Liver (tissue), 3 donors: ENCODE measurements at regions not wholly inside any gene's neighbourhood (a gene's known extent, or its start where the extent isn't known, plus 50 kb on each side); places are given as distances from the start of the nearest gene placed in this dataset.

Experiments used
- GABPA ChIP-seq, 2 donors: IDR thresholded peaks in 1 of 2; conservative IDR thresholded peaks in 1 of 2; 2 replicates each; pipeline ENCODE4 v1.6.1; 2016; ENCODE audit warnings: antibody characterized with exemption in 2 of 2, mild to moderate bottlenecking in 1 of 2, moderate library complexity in 1 of 2
- JUND ChIP-seq, 2 donors: IDR thresholded peaks; 2 replicates each; pipeline ENCODE4 v1.6.1; 2016; ENCODE audit warnings: antibody characterized with exemption in 2 of 2
- NR2F2 ChIP-seq: IDR thresholded peaks from 2 replicates; pipeline ENCODE4 v1.6.1; 2016; ENCODE audit warnings: antibody characterized with exemption
- RXRA ChIP-seq, 2 donors: IDR thresholded peaks; 2 replicates each; pipeline ENCODE4 v1.6.1; 2017 to 2018; ENCODE audit warnings: antibody characterized with exemption in 2 of 2, mild to moderate bottlenecking in 1 of 2
- SP1 ChIP-seq: IDR thresholded peaks from 2 replicates; pipeline ENCODE4 v1.6.1; 2018; ENCODE audit warnings: antibody characterized with exemption, mild to moderate bottlenecking
- TAF1 ChIP-seq: conservative IDR thresholded peaks from 2 replicates; pipeline ENCODE4 v1.6.1; 2016; ENCODE audit warnings: antibody characterized with exemption, mild to moderate bottlenecking
- YY1 ChIP-seq: IDR thresholded peaks from 2 replicates; pipeline ENCODE4 v1.6.1; 2016; ENCODE audit warnings: antibody characterized with exemption, mild to moderate bottlenecking
- TF ChIP-seq, protein P1 (sequence below): fragments of 150-350 bp; IDR thresholded peaks from 2 replicates; pipeline ENCODE4 v1.5.1; 2017; ENCODE audit warnings: improper control_type of control experiment, low read depth, low read length; ENCODE audit not compliant: missing input control
- TF ChIP-seq, protein P2 (sequence below): IDR thresholded peaks from 2 replicates; pipeline ENCODE4 v1.6.1; 2016; ENCODE audit warnings: antibody characterized with exemption
- TF ChIP-seq, protein P3 (sequence below): IDR thresholded peaks from 2 replicates; pipeline ENCODE4 v1.6.1; 2016; ENCODE audit warnings: antibody characterized with exemption
- TF ChIP-seq, protein P4 (sequence below): IDR thresholded peaks from 2 replicates; pipeline ENCODE4 v1.6.1; 2016; ENCODE audit warnings: antibody characterized with exemption, mild to moderate bottlenecking
- donor health status: healthy.
- donor health status: healthy.

DNA sequence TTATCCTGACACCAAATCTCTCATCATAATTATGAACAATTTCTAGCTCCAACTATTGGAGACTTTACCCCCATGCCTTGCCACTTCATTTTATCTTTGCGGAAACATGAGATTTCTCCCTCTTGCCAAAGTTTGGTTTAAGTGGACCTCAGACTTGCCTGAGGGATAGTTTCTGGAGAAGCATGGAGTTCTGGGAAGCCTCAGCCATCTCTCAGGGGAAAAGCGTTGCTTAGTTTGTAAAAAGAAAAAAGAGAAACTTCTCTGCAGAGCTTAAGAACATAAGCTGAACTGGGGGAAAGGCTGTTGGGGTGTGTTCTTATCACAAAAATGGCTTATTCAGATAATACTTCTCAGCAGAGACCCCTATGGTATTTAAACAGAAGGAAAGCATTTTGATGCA lies 347.4 kb upstream of the ADAMTS9 start:
- TF ChIP-seq, protein P1, sequence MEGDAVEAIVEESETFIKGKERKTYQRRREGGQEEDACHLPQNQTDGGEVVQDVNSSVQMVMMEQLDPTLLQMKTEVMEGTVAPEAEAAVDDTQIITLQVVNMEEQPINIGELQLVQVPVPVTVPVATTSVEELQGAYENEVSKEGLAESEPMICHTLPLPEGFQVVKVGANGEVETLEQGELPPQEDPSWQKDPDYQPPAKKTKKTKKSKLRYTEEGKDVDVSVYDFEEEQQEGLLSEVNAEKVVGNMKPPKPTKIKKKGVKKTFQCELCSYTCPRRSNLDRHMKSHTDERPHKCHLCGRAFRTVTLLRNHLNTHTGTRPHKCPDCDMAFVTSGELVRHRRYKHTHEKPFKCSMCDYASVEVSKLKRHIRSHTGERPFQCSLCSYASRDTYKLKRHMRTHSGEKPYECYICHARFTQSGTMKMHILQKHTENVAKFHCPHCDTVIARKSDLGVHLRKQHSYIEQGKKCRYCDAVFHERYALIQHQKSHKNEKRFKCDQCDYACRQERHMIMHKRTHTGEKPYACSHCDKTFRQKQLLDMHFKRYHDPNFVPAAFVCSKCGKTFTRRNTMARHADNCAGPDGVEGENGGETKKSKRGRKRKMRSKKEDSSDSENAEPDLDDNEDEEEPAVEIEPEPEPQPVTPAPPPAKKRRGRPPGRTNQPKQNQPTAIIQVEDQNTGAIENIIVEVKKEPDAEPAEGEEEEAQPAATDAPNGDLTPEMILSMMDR = no peak
- no peak for TF ChIP-seq SP1
- TF ChIP-seq, protein P2, sequence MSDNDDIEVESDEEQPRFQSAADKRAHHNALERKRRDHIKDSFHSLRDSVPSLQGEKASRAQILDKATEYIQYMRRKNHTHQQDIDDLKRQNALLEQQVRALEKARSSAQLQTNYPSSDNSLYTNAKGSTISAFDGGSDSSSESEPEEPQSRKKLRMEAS = no peak
- TF ChIP-seq NR2F2 = no peak
- TF ChIP-seq YY1 = no peak
- TF ChIP-seq, protein P3, sequence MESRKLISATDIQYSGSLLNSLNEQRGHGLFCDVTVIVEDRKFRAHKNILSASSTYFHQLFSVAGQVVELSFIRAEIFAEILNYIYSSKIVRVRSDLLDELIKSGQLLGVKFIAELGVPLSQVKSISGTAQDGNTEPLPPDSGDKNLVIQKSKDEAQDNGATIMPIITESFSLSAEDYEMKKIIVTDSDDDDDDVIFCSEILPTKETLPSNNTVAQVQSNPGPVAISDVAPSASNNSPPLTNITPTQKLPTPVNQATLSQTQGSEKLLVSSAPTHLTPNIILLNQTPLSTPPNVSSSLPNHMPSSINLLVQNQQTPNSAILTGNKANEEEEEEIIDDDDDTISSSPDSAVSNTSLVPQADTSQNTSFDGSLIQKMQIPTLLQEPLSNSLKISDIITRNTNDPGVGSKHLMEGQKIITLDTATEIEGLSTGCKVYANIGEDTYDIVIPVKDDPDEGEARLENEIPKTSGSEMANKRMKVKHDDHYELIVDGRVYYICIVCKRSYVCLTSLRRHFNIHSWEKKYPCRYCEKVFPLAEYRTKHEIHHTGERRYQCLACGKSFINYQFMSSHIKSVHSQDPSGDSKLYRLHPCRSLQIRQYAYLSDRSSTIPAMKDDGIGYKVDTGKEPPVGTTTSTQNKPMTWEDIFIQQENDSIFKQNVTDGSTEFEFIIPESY = no peak
- TF ChIP-seq TAF1 = no peak
- TF ChIP-seq, protein P4, sequence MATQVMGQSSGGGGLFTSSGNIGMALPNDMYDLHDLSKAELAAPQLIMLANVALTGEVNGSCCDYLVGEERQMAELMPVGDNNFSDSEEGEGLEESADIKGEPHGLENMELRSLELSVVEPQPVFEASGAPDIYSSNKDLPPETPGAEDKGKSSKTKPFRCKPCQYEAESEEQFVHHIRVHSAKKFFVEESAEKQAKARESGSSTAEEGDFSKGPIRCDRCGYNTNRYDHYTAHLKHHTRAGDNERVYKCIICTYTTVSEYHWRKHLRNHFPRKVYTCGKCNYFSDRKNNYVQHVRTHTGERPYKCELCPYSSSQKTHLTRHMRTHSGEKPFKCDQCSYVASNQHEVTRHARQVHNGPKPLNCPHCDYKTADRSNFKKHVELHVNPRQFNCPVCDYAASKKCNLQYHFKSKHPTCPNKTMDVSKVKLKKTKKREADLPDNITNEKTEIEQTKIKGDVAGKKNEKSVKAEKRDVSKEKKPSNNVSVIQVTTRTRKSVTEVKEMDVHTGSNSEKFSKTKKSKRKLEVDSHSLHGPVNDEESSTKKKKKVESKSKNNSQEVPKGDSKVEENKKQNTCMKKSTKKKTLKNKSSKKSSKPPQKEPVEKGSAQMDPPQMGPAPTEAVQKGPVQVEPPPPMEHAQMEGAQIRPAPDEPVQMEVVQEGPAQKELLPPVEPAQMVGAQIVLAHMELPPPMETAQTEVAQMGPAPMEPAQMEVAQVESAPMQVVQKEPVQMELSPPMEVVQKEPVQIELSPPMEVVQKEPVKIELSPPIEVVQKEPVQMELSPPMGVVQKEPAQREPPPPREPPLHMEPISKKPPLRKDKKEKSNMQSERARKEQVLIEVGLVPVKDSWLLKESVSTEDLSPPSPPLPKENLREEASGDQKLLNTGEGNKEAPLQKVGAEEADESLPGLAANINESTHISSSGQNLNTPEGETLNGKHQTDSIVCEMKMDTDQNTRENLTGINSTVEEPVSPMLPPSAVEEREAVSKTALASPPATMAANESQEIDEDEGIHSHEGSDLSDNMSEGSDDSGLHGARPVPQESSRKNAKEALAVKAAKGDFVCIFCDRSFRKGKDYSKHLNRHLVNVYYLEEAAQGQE = no peak
- TF ChIP-seq JUND (IDR thresholded peaks at IDR 0.05) = no peak
- no peak for TF ChIP-seq RXRA (IDR thresholded peaks at IDR 0.05)
- TF ChIP-seq GABPA (IDR thresholded peaks at IDR 0.05 in 1 of 2, conservative IDR thresholded peaks at IDR 0.05 in 1 of 2) = no peak
